ENCODE measurements at regions not wholly inside any gene's neighbourhood (a gene's known extent, or its start where the extent isn't known, plus 50 kb on each side); places are given as distances from the start of the nearest gene placed in this dataset.

DNA sequence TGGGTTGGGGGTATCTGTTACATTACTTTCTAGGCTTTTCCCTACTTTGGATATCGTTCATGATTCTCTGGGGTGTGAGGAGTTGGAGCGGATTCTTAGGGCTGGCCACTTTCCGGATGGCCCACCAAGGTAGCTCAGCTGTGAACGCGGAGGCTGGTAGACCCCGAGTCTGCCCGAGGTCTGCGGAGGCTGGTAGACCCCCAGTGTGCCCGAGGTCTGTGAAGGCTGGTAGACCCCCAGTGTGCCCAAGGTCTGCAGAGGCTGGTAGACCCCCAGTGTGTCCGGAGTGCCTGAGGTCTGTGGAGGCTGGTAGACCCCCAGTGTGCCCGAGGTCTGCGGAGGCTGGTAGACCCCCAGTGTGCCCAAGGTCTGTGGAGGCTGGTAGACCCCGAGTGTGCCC is 99.2 kb upstream of the ZNF469 start:
- no peak for TF ChIP-seq CTCF (IDR thresholded peaks at IDR 0.05; ENCODE audit: unreplicated experiment)
- Mint-ChIP-seq H3K36me3 (ENCODE audit: insufficient read depth, unreplicated experiment) (no peaks in the 10 kb centered on the region), H3K27ac (ENCODE audit: unreplicated experiment) (no peak overlapping the region), H3K9me3 (ENCODE audit: low read depth, unreplicated experiment) (no peaks in the 10 kb centered on the region), H3K4me1 (ENCODE audit: low read depth, unreplicated experiment) (peaks cover 19% of the 10 kb centered on the region), H3K27me3 (ENCODE audit: unreplicated experiment) (no peaks in the 10 kb centered on the region), H3K4me3 (ENCODE audit: low read depth, unreplicated experiment) (no peak overlapping the region)
- no TSS peak for BruUV-seq (replicated peaks)
- no peak for DNase-seq
- intact Hi-C loops (cut with micrococcal nuclease; ENCODE audit: unreplicated experiment) = loop anchor here (10.0 kb wide), 1 partner anchor 89 kb away; no protein-coding TSS in a partner anchor
- CTCF ChIA-PET = no interaction called here

DNA sequence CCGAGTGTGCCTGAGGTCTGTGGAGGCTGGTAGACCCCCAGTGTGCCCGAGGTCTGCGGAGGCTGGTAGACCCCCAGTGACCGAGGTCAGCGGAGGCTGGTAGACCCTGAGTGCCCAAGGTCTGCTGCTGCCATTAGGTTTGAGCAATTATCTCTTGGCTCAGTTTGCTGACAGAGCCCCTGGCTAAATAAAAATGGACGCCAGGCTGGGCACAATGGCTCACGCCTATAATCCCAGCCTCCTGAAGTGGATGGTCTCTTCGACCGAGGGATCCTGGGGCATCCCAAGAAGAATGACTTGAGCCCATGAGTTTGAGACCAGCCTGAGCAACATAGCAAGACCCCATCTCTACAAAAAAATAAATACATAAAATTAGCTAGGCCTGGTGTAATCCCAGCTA is 98.7 kb upstream of the ZNF469 start:
- CTCF ChIA-PET = no interaction called here
- Mint-ChIP-seq H3K27me3 (ENCODE audit: unreplicated experiment) (no peaks in the 10 kb centered on the region), H3K9me3 (ENCODE audit: low read depth, unreplicated experiment) (no peaks in the 10 kb centered on the region), H3K4me3 (ENCODE audit: low read depth, unreplicated experiment) (no peak overlapping the region), H3K27ac (ENCODE audit: unreplicated experiment) (no peak overlapping the region), H3K36me3 (ENCODE audit: insufficient read depth, unreplicated experiment) (no peaks in the 10 kb centered on the region), H3K4me1 (ENCODE audit: low read depth, unreplicated experiment) (peaks cover 19% of the 10 kb centered on the region)
- TF ChIP-seq CTCF (IDR thresholded peaks at IDR 0.05; ENCODE audit: unreplicated experiment) = no peak
- BruUV-seq (replicated peaks) = no TSS peak
- no peak for DNase-seq
- intact Hi-C loops (cut with micrococcal nuclease; ENCODE audit: unreplicated experiment) = loop anchor here (10.0 kb wide), 1 partner anchor 89 kb away; no protein-coding TSS in a partner anchor

GRCh38 chr16:88284626-88285513 is 97.9 kb upstream of the ZNF469 start:
- Mint-ChIP-seq H3K4me3 (ENCODE audit: low read depth, unreplicated experiment) (no peak overlapping the region), H3K4me1 (ENCODE audit: low read depth, unreplicated experiment) (peaks cover 19% of the 10 kb centered on the region), H3K27ac (ENCODE audit: unreplicated experiment) (no peak overlapping the region), H3K9me3 (ENCODE audit: low read depth, unreplicated experiment) (no peaks in the 10 kb centered on the region), H3K36me3 (ENCODE audit: insufficient read depth, unreplicated experiment) (no peaks in the 10 kb centered on the region), H3K27me3 (ENCODE audit: unreplicated experiment) (no peaks in the 10 kb centered on the region)
- intact Hi-C loops (cut with micrococcal nuclease; ENCODE audit: unreplicated experiment) = loop anchor here (5.0 to 10.0 kb wide), 2 partner anchors 90 to 152 kb away; no protein-coding TSS in a partner anchor
- CTCF ChIA-PET = no interaction called here
- DNase-seq = no peak
- no TSS peak for BruUV-seq (replicated peaks)
- TF ChIP-seq CTCF (IDR thresholded peaks at IDR 0.05; ENCODE audit: unreplicated experiment) = no peak

- Mint-ChIP-seq H3K36me3 (ENCODE audit: insufficient read depth, unreplicated experiment) (no peaks in the 10 kb centered on the region), H3K9me3 (ENCODE audit: low read depth, unreplicated experiment) (no peaks in the 10 kb centered on the region), H3K27ac (ENCODE audit: unreplicated experiment) (no peak overlapping the region), H3K4me1 (ENCODE audit: low read depth, unreplicated experiment) (peaks cover 19% of the 10 kb centered on the region), H3K4me3 (ENCODE audit: low read depth, unreplicated experiment) (no peak overlapping the region), H3K27me3 (ENCODE audit: unreplicated experiment) (no peaks in the 10 kb centered on the region)
- TF ChIP-seq CTCF (IDR thresholded peaks at IDR 0.05; ENCODE audit: unreplicated experiment) = no peak
- no TSS peak for BruUV-seq (replicated peaks)
- CTCF ChIA-PET = no interaction called here
- no peak for DNase-seq
- intact Hi-C loops (cut with micrococcal nuclease; ENCODE audit: unreplicated experiment) = loop anchor here (5.0 to 10.0 kb wide), 2 partner anchors 91 to 152 kb away; no protein-coding TSS in a partner anchor
Observed at GRCh38 chr16:88285514-88285822, 97.3 kb upstream of the ZNF469 start.
